ENCODE measurements at regions not wholly inside any gene's neighbourhood (a gene's known extent, or its start where the extent isn't known, plus 50 kb on each side); places are given as distances from the start of the nearest gene placed in this dataset.

GRCh38 chr5:17330386-17330785 lies 113.0 kb downstream of the BASP1 start:
- TF ChIP-seq, protein P1, sequence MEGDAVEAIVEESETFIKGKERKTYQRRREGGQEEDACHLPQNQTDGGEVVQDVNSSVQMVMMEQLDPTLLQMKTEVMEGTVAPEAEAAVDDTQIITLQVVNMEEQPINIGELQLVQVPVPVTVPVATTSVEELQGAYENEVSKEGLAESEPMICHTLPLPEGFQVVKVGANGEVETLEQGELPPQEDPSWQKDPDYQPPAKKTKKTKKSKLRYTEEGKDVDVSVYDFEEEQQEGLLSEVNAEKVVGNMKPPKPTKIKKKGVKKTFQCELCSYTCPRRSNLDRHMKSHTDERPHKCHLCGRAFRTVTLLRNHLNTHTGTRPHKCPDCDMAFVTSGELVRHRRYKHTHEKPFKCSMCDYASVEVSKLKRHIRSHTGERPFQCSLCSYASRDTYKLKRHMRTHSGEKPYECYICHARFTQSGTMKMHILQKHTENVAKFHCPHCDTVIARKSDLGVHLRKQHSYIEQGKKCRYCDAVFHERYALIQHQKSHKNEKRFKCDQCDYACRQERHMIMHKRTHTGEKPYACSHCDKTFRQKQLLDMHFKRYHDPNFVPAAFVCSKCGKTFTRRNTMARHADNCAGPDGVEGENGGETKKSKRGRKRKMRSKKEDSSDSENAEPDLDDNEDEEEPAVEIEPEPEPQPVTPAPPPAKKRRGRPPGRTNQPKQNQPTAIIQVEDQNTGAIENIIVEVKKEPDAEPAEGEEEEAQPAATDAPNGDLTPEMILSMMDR (IDR thresholded peaks at IDR 0.05; ENCODE audit: extremely low read depth in 1 of 2, insufficient read depth in 1 of 2, low read depth in 1 of 2, low read length in 2 of 2), result no peak
- no peak for TF ChIP-seq POLR2A (IDR thresholded peaks at IDR 0.05; ENCODE audit: low read depth, low read length)
- no peak for TF ChIP-seq POLR2AphosphoS5 (IDR thresholded peaks at IDR 0.05; ENCODE audit: insufficient read depth, low read depth, low read length)
- TF ChIP-seq EZH2 (IDR thresholded peaks at IDR 0.05; ENCODE audit: borderline replicate concordance, low read depth, low read length, severe bottlenecking), result no peak
- TF ChIP-seq JUN (IDR thresholded peaks at IDR 0.05; ENCODE audit: borderline replicate concordance, insufficient read depth, insufficient read length, low read depth), result no peak
